B cell (primary cell): ENCODE measurements at regions not wholly inside any gene's neighbourhood (a gene's known extent, or its start where the extent isn't known, plus 50 kb on each side); places are given as distances from the start of the nearest gene placed in this dataset.

ENCODE experiments used
- EZH2 ChIP-seq: IDR thresholded peaks from 2 replicates; pipeline ENCODE4 v1.6.1; 2012; ENCODE audit warnings: borderline replicate concordance, low read depth, mild to moderate bottlenecking, moderate library complexity, low read length; ENCODE audit not compliant: insufficient read depth, poor library complexity, severe bottlenecking
- TF ChIP-seq, protein P1 (sequence below): fragments of 200-600 bp; IDR thresholded peaks from one replicate; pipeline ENCODE4 v1.8.0; 2022; ENCODE audit warnings: antibody characterized with exemption, mild to moderate bottlenecking

DNA sequence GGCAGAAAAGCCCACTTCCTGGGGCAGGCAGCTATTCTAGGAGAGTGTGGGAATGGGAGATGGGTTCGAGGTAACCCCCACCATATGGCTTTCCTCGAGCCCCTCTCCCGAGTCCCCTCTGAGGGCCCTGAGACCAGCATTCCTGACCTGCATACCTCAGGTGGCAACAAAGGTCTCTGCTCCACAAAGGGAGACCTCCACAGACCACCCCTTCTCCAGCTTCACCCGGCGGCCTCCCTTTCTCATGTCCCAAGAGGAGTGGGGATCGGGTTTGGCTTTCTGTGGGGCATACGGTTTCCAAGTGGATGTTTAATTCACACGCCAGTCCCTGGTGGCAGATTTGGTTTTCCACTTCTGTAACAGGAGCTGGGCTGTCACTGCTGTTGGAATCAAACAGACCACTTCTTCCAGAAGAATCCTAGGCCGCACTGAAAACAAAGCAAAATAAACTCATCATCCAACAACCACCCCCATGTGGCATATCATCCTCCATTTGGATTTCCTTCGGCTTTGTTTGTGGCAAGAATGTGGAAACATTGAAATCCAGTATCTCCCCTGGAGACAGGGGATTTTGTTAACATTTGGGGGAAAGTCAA is 83.2 kb downstream of the DLL1 start:
- TF ChIP-seq, protein P1, sequence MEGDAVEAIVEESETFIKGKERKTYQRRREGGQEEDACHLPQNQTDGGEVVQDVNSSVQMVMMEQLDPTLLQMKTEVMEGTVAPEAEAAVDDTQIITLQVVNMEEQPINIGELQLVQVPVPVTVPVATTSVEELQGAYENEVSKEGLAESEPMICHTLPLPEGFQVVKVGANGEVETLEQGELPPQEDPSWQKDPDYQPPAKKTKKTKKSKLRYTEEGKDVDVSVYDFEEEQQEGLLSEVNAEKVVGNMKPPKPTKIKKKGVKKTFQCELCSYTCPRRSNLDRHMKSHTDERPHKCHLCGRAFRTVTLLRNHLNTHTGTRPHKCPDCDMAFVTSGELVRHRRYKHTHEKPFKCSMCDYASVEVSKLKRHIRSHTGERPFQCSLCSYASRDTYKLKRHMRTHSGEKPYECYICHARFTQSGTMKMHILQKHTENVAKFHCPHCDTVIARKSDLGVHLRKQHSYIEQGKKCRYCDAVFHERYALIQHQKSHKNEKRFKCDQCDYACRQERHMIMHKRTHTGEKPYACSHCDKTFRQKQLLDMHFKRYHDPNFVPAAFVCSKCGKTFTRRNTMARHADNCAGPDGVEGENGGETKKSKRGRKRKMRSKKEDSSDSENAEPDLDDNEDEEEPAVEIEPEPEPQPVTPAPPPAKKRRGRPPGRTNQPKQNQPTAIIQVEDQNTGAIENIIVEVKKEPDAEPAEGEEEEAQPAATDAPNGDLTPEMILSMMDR = no peak
- no peak for TF ChIP-seq EZH2
